ENCODE measurements at regions not wholly inside any gene's neighbourhood (a gene's known extent, or its start where the extent isn't known, plus 50 kb on each side); places are given as distances from the start of the nearest gene placed in this dataset.
"Not testable (repeated sequence)": the region's sequence is repeated elsewhere in the genome, so short reads cannot be mapped to it uniquely, and the experiment has no call there.

DNA sequence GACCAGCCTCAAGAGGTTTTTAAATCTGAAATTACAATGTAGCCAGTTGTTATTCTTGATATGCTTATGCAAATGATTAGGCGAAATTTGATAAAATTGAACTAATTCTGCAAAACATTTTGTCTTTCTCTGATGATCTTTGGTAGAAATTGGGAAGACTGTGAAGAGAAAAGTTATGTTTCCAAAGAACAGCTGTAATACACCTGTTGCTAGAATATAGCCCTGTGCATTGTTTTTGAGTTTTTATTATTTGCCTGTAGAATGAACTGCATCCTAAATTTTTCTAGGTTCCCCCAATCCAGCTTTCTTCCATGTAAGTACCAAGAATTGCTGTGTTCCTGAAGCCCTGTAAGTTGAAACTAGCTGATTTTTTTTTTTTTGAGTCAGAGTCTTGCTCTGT is 81.5 kb upstream of the RHOU start:
- no peak overlapping the region for H3K27ac Mint-ChIP-seq
- no peaks in the 10 kb centered on the region for H3K9me3 Mint-ChIP-seq

DNA sequence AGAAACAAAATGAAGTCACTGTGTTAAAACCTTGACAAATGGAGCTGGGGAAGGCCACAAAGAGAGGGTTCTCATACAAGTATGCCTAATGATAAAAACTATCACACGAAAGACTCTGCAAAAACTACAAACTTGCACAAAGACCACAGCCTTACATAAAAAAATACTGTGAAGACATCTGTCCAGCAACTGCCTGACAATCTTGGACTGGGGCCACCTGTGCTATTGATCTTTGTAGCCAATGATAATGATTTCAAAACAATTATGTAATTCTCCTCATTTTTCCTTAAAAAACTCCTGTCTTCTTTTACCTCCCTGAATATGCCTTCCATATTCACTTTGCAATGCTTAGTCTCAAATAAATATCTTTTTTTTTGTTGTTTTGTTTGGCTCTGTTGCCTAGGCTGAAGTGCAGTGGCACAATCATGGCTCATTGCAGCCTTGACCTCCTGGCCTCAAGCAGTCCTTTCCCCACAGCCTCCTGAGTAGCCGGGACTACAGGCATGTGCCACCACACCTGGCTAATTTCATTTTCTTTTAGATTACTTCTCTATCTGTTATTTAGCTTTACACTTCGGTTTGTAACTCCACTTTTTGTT is 79.4 kb upstream of the RHOU start:
- Mint-ChIP-seq H3K4me1 (no peaks in the 10 kb centered on the region), H3K9me3 (no peaks in the 10 kb centered on the region), H3K36me3 (ENCODE audit: low read depth) (no peaks in the 10 kb centered on the region), H3K27ac (no peak overlapping the region), H3K4me3 (no peak overlapping the region), H3K27me3 (ENCODE audit: insufficient read depth) (peaks cover 16% of the 10 kb centered on the region)
- 84 to 85% methylated on average over 3 of the region's 3 CpGs for WGBS, 2 experiments (ENCODE audit: insufficient coverage in 1 of 2, insufficient read length in 1 of 2)
- TF ChIP-seq, protein P1, sequence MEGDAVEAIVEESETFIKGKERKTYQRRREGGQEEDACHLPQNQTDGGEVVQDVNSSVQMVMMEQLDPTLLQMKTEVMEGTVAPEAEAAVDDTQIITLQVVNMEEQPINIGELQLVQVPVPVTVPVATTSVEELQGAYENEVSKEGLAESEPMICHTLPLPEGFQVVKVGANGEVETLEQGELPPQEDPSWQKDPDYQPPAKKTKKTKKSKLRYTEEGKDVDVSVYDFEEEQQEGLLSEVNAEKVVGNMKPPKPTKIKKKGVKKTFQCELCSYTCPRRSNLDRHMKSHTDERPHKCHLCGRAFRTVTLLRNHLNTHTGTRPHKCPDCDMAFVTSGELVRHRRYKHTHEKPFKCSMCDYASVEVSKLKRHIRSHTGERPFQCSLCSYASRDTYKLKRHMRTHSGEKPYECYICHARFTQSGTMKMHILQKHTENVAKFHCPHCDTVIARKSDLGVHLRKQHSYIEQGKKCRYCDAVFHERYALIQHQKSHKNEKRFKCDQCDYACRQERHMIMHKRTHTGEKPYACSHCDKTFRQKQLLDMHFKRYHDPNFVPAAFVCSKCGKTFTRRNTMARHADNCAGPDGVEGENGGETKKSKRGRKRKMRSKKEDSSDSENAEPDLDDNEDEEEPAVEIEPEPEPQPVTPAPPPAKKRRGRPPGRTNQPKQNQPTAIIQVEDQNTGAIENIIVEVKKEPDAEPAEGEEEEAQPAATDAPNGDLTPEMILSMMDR (conservative IDR thresholded peaks at IDR 0.05) = no peak
- DNase-seq = no peak
- Histone ChIP-seq H3K9ac (ENCODE audit: extremely low read depth, low read length, poor library complexity, severe bottlenecking) (no peak overlapping the region), H3K36me3 (ENCODE audit: control insufficient read depth, insufficient read depth, low read length) (no peaks in the 10 kb centered on the region), H3K27ac (ENCODE audit: low read depth, low read length) (no peak overlapping the region), H3K4me3 (ENCODE audit: low read length) (no peak overlapping the region), H3K4me1 (ENCODE audit: control insufficient read depth, insufficient read depth, low read length) (no peaks in the 10 kb centered on the region), H3K27me3 (ENCODE audit: control insufficient read depth, insufficient read depth, low read length, poor library complexity, severe bottlenecking) (peaks cover 19% of the 10 kb centered on the region), H3K9me3 (ENCODE audit: control insufficient read depth, low read length) (no peaks in the 10 kb centered on the region)

More for the DNA sequence above, 81.5 kb upstream of the RHOU start:
- no peaks in the 10 kb centered on the region for H3K4me1 ChIP-seq (ENCODE audit: control insufficient read depth, insufficient read depth, low read length)
- no peak overlapping the region for H3K4me3 ChIP-seq (ENCODE audit: low read length)
- Mint-ChIP-seq H3K4me1 (no peaks in the 10 kb centered on the region), H3K4me3 (no peak overlapping the region), H3K36me3 (ENCODE audit: low read depth) (no peaks in the 10 kb centered on the region), H3K27me3 (ENCODE audit: insufficient read depth) (peaks cover 36% of the 10 kb centered on the region)
- no peaks in the 10 kb centered on the region for H3K9me3 ChIP-seq (ENCODE audit: control insufficient read depth, low read length)
- H3K36me3 ChIP-seq (ENCODE audit: control insufficient read depth, insufficient read depth, low read length) = no peaks in the 10 kb centered on the region
- TF ChIP-seq, protein P1 (conservative IDR thresholded peaks at IDR 0.05) = no peak
- 93 to 97% methylated on average over 1 of the region's 1 CpG for WGBS, 2 experiments (ENCODE audit: insufficient coverage in 1 of 2, insufficient read length in 1 of 2)
- peaks cover 40% of the 10 kb centered on the region for H3K27me3 ChIP-seq (ENCODE audit: control insufficient read depth, insufficient read depth, low read length, poor library complexity, severe bottlenecking)
- H3K9ac ChIP-seq (ENCODE audit: extremely low read depth, low read length, poor library complexity, severe bottlenecking) = no peak overlapping the region
- H3K27ac ChIP-seq (ENCODE audit: low read depth, low read length) = no peak overlapping the region
- no peak for DNase-seq

DNA sequence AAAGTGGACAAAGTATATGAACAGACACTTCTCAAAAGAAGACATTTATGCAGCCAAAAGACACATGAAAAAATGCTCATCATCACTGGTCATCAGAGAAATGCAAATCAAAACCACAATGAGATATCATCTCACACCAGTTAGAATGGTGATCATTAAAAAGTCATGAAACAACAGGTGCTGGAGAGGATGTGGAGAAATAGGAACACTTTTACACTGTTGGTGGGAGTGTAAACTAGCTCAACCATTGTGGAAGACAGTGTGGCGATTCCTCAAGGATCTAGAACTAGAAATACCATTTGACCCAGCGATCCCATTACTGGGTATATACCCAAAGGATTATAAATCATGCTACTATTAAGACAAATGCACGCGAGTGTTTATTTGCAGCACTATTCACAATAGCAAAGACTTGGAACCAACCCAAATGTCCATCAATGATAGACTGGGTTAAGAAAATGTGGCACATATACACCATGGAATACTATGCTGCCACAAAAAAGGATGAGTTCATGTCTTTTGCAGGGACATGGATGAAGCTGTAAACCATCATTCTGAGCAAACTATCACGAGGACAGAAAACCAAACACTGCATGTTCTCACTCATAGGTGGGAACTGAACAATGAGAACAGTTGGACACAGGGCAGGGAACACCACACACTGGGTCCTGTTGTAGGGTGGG is 73.1 kb upstream of the RHOU start:
- H3K4me1 Mint-ChIP-seq; H3K36me3 Mint-ChIP-seq (ENCODE audit: low read depth): not testable (repeated sequence)

More for the DNA sequence above, 73.1 kb upstream of the RHOU start:
- not testable (repeated sequence) for H3K4me3 Mint-ChIP-seq; H3K9me3 ChIP-seq (ENCODE audit: control insufficient read depth, low read length); H3K4me3 ChIP-seq (ENCODE audit: low read length); H3K27ac ChIP-seq (ENCODE audit: low read depth, low read length); H3K36me3 ChIP-seq (ENCODE audit: control insufficient read depth, insufficient read depth, low read length); H3K9me3 Mint-ChIP-seq; H3K9ac ChIP-seq (ENCODE audit: extremely low read depth, low read length, poor library complexity, severe bottlenecking); H3K27ac Mint-ChIP-seq; H3K27me3 Mint-ChIP-seq (ENCODE audit: insufficient read depth); H3K27me3 ChIP-seq (ENCODE audit: control insufficient read depth, insufficient read depth, low read length, poor library complexity, severe bottlenecking); H3K4me1 ChIP-seq (ENCODE audit: control insufficient read depth, insufficient read depth, low read length); DNase-seq
- 88 to 100% methylated on average over 2 to 4 of the region's 5 CpGs for WGBS, 2 experiments (ENCODE audit: insufficient coverage in 1 of 2, insufficient read length in 1 of 2)

Data from endodermal cell (in vitro differentiated cells).